ENCODE measurements at regions not wholly inside any gene's neighbourhood (a gene's known extent, or its start where the extent isn't known, plus 50 kb on each side); places are given as distances from the start of the nearest gene placed in this dataset.
"Not testable (repeated sequence)": the region's sequence is repeated elsewhere in the genome, so short reads cannot be mapped to it uniquely, and the experiment has no call there.

DNA sequence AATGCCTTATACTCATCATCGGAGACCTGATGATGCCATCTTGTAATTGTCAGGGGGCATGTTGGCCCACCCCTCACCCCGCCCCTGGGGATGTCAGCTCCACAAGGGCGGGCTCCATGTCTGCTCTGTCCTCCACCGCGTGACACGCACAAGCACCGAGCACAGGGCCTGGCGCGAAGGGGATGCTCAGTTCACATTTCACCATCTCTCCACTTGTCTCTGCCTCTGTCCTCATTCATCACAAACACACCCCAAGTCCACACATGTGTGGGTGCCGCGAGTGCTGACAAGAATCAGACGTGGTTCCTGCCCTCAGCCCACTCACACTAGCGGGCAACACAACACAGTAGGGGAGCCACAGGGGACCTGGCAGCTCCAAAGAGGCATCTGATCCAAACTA, 151.2 kb upstream of the PTPN1 start:
- TF ChIP-seq, protein P1, sequence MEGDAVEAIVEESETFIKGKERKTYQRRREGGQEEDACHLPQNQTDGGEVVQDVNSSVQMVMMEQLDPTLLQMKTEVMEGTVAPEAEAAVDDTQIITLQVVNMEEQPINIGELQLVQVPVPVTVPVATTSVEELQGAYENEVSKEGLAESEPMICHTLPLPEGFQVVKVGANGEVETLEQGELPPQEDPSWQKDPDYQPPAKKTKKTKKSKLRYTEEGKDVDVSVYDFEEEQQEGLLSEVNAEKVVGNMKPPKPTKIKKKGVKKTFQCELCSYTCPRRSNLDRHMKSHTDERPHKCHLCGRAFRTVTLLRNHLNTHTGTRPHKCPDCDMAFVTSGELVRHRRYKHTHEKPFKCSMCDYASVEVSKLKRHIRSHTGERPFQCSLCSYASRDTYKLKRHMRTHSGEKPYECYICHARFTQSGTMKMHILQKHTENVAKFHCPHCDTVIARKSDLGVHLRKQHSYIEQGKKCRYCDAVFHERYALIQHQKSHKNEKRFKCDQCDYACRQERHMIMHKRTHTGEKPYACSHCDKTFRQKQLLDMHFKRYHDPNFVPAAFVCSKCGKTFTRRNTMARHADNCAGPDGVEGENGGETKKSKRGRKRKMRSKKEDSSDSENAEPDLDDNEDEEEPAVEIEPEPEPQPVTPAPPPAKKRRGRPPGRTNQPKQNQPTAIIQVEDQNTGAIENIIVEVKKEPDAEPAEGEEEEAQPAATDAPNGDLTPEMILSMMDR (IDR thresholded peaks at IDR 0.05; ENCODE audit: insufficient read depth, low read depth, low read length): no peak
- DNase-seq (ENCODE audit: low read depth): no peak
- no peak overlapping the region for H3K4me3 ChIP-seq (ENCODE audit: low read depth, low read length)

GRCh38 chr20:50359607-50360217, 150.5 kb upstream of the PTPN1 start:
- no peak for DNase-seq (ENCODE audit: low read depth)
- TF ChIP-seq, protein P1 (IDR thresholded peaks at IDR 0.05; ENCODE audit: insufficient read depth, low read depth, low read length): no peak
- no peak overlapping the region for H3K4me3 ChIP-seq (ENCODE audit: low read depth, low read length)

DNA sequence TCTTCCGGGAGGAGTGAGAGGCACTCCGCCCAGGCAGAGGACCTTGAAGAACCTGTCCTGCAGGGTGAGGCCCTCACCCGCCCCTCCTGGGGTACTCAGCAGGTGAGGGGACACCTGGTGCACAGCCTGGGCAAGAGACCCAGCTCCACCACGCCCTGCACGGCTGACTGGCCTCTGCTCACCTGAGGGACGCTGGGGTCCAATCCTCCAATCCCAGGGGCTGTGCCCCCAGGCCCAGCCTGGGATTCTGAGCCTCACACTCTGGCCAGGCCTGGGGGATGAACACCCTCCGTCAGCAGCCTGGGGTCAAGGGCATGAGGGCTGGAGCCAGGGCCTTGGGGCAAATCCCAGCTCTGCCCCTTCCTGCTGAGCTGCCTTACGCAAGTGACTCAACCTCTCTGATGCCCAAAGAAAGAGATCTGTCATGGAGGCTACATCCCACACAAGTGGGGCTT, 149.9 kb upstream of the PTPN1 start:
- H3K4me3 ChIP-seq (ENCODE audit: low read depth, low read length): no peak overlapping the region
- DNase-seq (ENCODE audit: low read depth): no peak
- TF ChIP-seq, protein P1 (IDR thresholded peaks at IDR 0.05; ENCODE audit: insufficient read depth, low read depth, low read length): no peak

- TF ChIP-seq, protein P1 (IDR thresholded peaks at IDR 0.05; ENCODE audit: insufficient read depth, low read depth, low read length): no peak
- DNase-seq (ENCODE audit: low read depth): no peak
- H3K4me3 ChIP-seq (ENCODE audit: low read depth, low read length): no peak overlapping the region
These were observed 149.3 kb upstream of the PTPN1 start for GRCh38 chr20:50360921-50361320.

DNA sequence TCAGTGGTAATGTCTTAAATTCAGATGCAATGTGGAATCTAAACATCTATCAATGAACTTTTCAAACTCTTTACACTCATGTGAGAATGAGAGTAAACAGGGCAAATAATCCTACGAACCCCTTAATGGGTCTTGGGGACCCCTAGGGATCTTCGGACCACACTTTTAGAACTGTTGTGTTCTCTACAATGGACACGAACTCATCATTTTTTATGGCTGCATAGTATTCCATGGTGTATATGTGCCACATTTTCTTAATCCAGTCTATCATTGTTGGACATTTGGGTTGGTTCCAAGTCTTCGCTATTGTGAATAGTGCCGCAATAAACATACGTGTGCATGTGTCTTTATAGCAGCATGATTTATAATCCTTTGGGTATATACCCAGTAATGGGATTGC, 148.0 kb upstream of the PTPN1 start:
- not testable (repeated sequence) for H3K4me3 ChIP-seq (ENCODE audit: low read depth, low read length); DNase-seq (ENCODE audit: low read depth)

GRCh38 chr20:50363027-50363426, 147.2 kb upstream of the PTPN1 start:
- TF ChIP-seq, protein P1 (IDR thresholded peaks at IDR 0.05; ENCODE audit: insufficient read depth, low read depth, low read length): no peak
- no peak overlapping the region for H3K4me3 ChIP-seq (ENCODE audit: low read depth, low read length)
- no peak for DNase-seq (ENCODE audit: low read depth)

GRCh38 chr20:50363479-50363878, 146.7 kb upstream of the PTPN1 start:
- TF ChIP-seq, protein P1 (IDR thresholded peaks at IDR 0.05; ENCODE audit: insufficient read depth, low read depth, low read length): no peak
- DNase-seq (ENCODE audit: low read depth): no peak
- no peak overlapping the region for H3K4me3 ChIP-seq (ENCODE audit: low read depth, low read length)

Data from fibroblast of villous mesenchyme (primary cell).